ENCODE measurements at regions not wholly inside any gene's neighbourhood (a gene's known extent, or its start where the extent isn't known, plus 50 kb on each side); places are given as distances from the start of the nearest gene placed in this dataset.
A peak's percentile ranks its signal among the peaks of the same experiment; 100 is the strongest.

- H3K27ac ChIP-seq (ENCODE audit: low read depth in 1 of 2, low read length in 2 of 2): no peak overlapping the region
- H3K4me3 Mint-ChIP-seq: no peak overlapping the region
- no peaks in the 10 kb centered on the region for H3K36me3 Mint-ChIP-seq (ENCODE audit: low read depth)
- no peaks in the 10 kb centered on the region for H3K9me3 ChIP-seq (ENCODE audit: control insufficient read depth in 1 of 2, insufficient read depth in 1 of 2, low read length in 2 of 2)
- H3K27ac Mint-ChIP-seq: no peak overlapping the region
- TF ChIP-seq CTCF (IDR thresholded peaks at IDR 0.05): no peak
- no peak overlapping the region for H3K4me3 ChIP-seq (ENCODE audit: low read length)
- no peaks in the 10 kb centered on the region for H3K4me1 ChIP-seq (ENCODE audit: insufficient read depth, low read length)
- H3K36me3 ChIP-seq (ENCODE audit: insufficient read depth, low read length): no peaks in the 10 kb centered on the region
- DNase-seq (peak in 3 of 14 experiments; percentile 5 to 16 (median 8)), ATAC-seq (ENCODE audit: poor library complexity) (no peak)
- no peaks in the 10 kb centered on the region for H3K27me3 ChIP-seq (ENCODE audit: control insufficient read depth in 1 of 2, insufficient read depth in 2 of 2, low read length in 2 of 2)
- no peaks in the 10 kb centered on the region for H3K27me3 Mint-ChIP-seq
- no peaks in the 10 kb centered on the region for H3K4me1 Mint-ChIP-seq (ENCODE audit: low read depth)
- intact Hi-C loops (cut with DNase I, micrococcal nuclease): no loop called here
- ChIA-PET POLR2A (no interaction called here), CTCF (no interaction called here)
- H3K9me3 Mint-ChIP-seq: no peaks in the 10 kb centered on the region
Observed at GRCh38 chr3:28989646-28990089, 291.2 kb upstream of the RBMS3 start.

- ChIA-PET CTCF (no interaction called here), POLR2A (no interaction called here)
- intact Hi-C loops (cut with DNase I, micrococcal nuclease): no loop called here
- no peak for TF ChIP-seq CTCF (IDR thresholded peaks at IDR 0.05)
- H3K27me3 Mint-ChIP-seq: no peaks in the 10 kb centered on the region
- H3K9me3 ChIP-seq (ENCODE audit: control insufficient read depth in 1 of 2, insufficient read depth in 1 of 2, low read length in 2 of 2): no peaks in the 10 kb centered on the region
- H3K4me3 ChIP-seq (ENCODE audit: low read length): no peak overlapping the region
- ATAC-seq (ENCODE audit: poor library complexity): no peak
- H3K4me1 ChIP-seq (ENCODE audit: insufficient read depth, low read length): no peaks in the 10 kb centered on the region
- H3K27ac ChIP-seq (ENCODE audit: low read depth in 1 of 2, low read length in 2 of 2): no peak overlapping the region
- no peaks in the 10 kb centered on the region for H3K36me3 ChIP-seq (ENCODE audit: insufficient read depth, low read length)
- no peak for DNase-seq
- H3K27me3 ChIP-seq (ENCODE audit: control insufficient read depth in 1 of 2, insufficient read depth in 2 of 2, low read length in 2 of 2): no peaks in the 10 kb centered on the region
- peaks cover 10% of the 10 kb centered on the region for H3K9me3 Mint-ChIP-seq
- H3K4me1 Mint-ChIP-seq (ENCODE audit: low read depth): no peaks in the 10 kb centered on the region
- no peaks in the 10 kb centered on the region for H3K36me3 Mint-ChIP-seq (ENCODE audit: low read depth)
- H3K27ac Mint-ChIP-seq: no peak overlapping the region
- H3K4me3 Mint-ChIP-seq: no peak overlapping the region
Observed at GRCh38 chr3:28994161-28994905, 286.5 kb upstream of the RBMS3 start.

GRCh38 chr3:29004885-29005599 lies 275.8 kb upstream of the RBMS3 start:
- intact Hi-C loops (cut with DNase I, micrococcal nuclease): no loop called here
- H3K27me3 ChIP-seq (ENCODE audit: control insufficient read depth in 1 of 2, insufficient read depth in 2 of 2, low read length in 2 of 2): no peaks in the 10 kb centered on the region
- no peaks in the 10 kb centered on the region for H3K27me3 Mint-ChIP-seq
- no peak overlapping the region for H3K27ac ChIP-seq (ENCODE audit: low read depth in 1 of 2, low read length in 2 of 2)
- H3K9me3 ChIP-seq (ENCODE audit: control insufficient read depth in 1 of 2, insufficient read depth in 1 of 2, low read length in 2 of 2): no peaks in the 10 kb centered on the region
- no peak for TF ChIP-seq CTCF (IDR thresholded peaks at IDR 0.05)
- no peaks in the 10 kb centered on the region for H3K4me1 Mint-ChIP-seq (ENCODE audit: low read depth)
- no peak overlapping the region for H3K4me3 ChIP-seq (ENCODE audit: low read length)
- no peaks in the 10 kb centered on the region for H3K36me3 Mint-ChIP-seq (ENCODE audit: low read depth)
- DNase-seq (no peak), ATAC-seq (ENCODE audit: poor library complexity) (no peak)
- no peaks in the 10 kb centered on the region for H3K9me3 Mint-ChIP-seq
- no peaks in the 10 kb centered on the region for H3K4me1 ChIP-seq (ENCODE audit: insufficient read depth, low read length)
- ChIA-PET CTCF (no interaction called here), POLR2A (no interaction called here)
- H3K27ac Mint-ChIP-seq: no peak overlapping the region
- no peak overlapping the region for H3K4me3 Mint-ChIP-seq
- H3K36me3 ChIP-seq (ENCODE audit: insufficient read depth, low read length): no peaks in the 10 kb centered on the region
